IMR-90 (cell line): ENCODE measurements at regions not wholly inside any gene's neighbourhood (a gene's known extent, or its start where the extent isn't known, plus 50 kb on each side); places are given as distances from the start of the nearest gene placed in this dataset.

Source experiments
- ATAC-seq: fragments of 200-7000 bp; cut with Tn5 transposase; 2 replicates; pipeline ENCODE4 v1.9.1; 2020; ENCODE audit warnings: low read depth, mild to moderate bottlenecking, moderate library complexity
- BruUV-seq: library from RNA; stranded (reverse); fragments of 400-500 nt; replicated peaks from 2 replicates; lab custom pipeline; 2021; lab: Mats Ljungman, UMichigan
- CTCF ChIA-PET: fragments of 300-600 bp; formaldehyde crosslinking; extraction: SDS; loops from one replicate; lab custom pipeline; 2021; ENCODE audit warnings: antibody characterized with exemption; lab: Yijun Ruan, JAX
- POLR2A ChIA-PET: fragments of 300-600 bp; sonication (Branson Sonifier 250); formaldehyde crosslinking; loops from one replicate; lab custom pipeline; 2022; ENCODE audit warnings: antibody characterized with exemption; ENCODE audit not compliant: unreplicated experiment; lab: Charles Lee
- DNase-seq: peaks from one replicate; pipeline ENCODE4 v3.0.0; 2013
- H2AFZ ChIP-seq: replicated peaks from 2 replicates; pipeline ENCODE3; 2013; ENCODE audit warnings: low read length, mild to moderate bottlenecking; ENCODE audit not compliant: poor library complexity
- H2AK5ac ChIP-seq: 2 replicates; pipeline ENCODE4 v1.6.1; 2013; ENCODE audit warnings: low read depth, low read length, inconsistent platforms
- H2AK9ac ChIP-seq: replicated peaks from 2 replicates; pipeline ENCODE3; 2013; ENCODE audit warnings: mild to moderate bottlenecking, low read depth, low read length, moderate library complexity; ENCODE audit not compliant: poor library complexity
- H2BK120ac ChIP-seq: 2 replicates; pipeline ENCODE4 v1.6.1; 2013; ENCODE audit warnings: low read depth, low read length, inconsistent platforms
- H2BK15ac ChIP-seq: 3 replicates; pipeline ENCODE4 v1.6.1; 2013; ENCODE audit warnings: low read depth, low read length, inconsistent platforms
- H2BK20ac ChIP-seq: 2 replicates; pipeline ENCODE4 v1.6.1; 2013; ENCODE audit warnings: low read depth, mild to moderate bottlenecking, inconsistent platforms, low read length, moderate library complexity
- H2BK5ac ChIP-seq: 2 replicates; pipeline ENCODE4 v1.6.1; 2013; ENCODE audit warnings: mild to moderate bottlenecking, low read depth, low read length, inconsistent platforms; ENCODE audit not compliant: poor library complexity, severe bottlenecking
- H3K14ac ChIP-seq: replicated peaks from 2 replicates; pipeline ENCODE4 v1.6.1; 2013; ENCODE audit warnings: low read depth, low read length, inconsistent platforms
- H3K18ac ChIP-seq: 2 replicates; pipeline ENCODE4 v1.6.1; 2013; ENCODE audit warnings: low read depth, low read length, control low read depth
- H3K23ac ChIP-seq: 2 replicates; pipeline ENCODE4 v1.6.1; 2013; ENCODE audit warnings: low read depth, low read length, inconsistent platforms
- H3K27ac ChIP-seq: 2 replicates; pipeline ENCODE4 v1.5.1; 2013; ENCODE audit warnings: mild to moderate bottlenecking, control low read depth, low read length; ENCODE audit not compliant: insufficient read depth
- H3K27me3 ChIP-seq: 2 replicates; pipeline ENCODE4 v1.6.1; 2013; ENCODE audit warnings: low read length; ENCODE audit not compliant: control insufficient read depth, insufficient read depth
- H3K36me3 ChIP-seq: 2 replicates; pipeline ENCODE4 v1.6.1; 2013; ENCODE audit warnings: low read length, mixed read lengths; ENCODE audit not compliant: control insufficient read depth, insufficient read depth
- H3K4ac ChIP-seq: 2 replicates; pipeline ENCODE4 v1.6.1; 2013; ENCODE audit warnings: low read depth, low read length, inconsistent platforms
- H3K4me1 ChIP-seq: 2 replicates; pipeline ENCODE4 v1.6.1; 2013; ENCODE audit warnings: low read length, mixed read lengths; ENCODE audit not compliant: control insufficient read depth, insufficient read depth
- H3K4me2 ChIP-seq: 2 replicates; pipeline ENCODE4 v1.6.1; 2013; ENCODE audit warnings: low read depth, mild to moderate bottlenecking, control low read depth, low read length, moderate library complexity
- H3K4me3 ChIP-seq: 2 replicates; pipeline ENCODE4 v1.5.1; 2013; ENCODE audit warnings: low read depth, mild to moderate bottlenecking, control low read depth, low read length, moderate library complexity; ENCODE audit not compliant: insufficient read depth
- H3K56ac ChIP-seq: 2 replicates; pipeline ENCODE4 v1.6.1; 2013; ENCODE audit warnings: low read length, inconsistent platforms; ENCODE audit not compliant: insufficient read depth; ENCODE audit errors: extremely low read depth
- H3K79me1 ChIP-seq, 2 experiments: 2 replicates each; pipeline ENCODE4 v1.6.1; 2013; ENCODE audit warnings: low read length in 2 of 2, inconsistent platforms in 1 of 2, low read depth in 1 of 2
- H3K9ac ChIP-seq: 2 replicates; pipeline ENCODE4 v1.6.1; 2013; ENCODE audit warnings: low read depth, low read length, control low read depth
- H3K9me1 ChIP-seq: 2 replicates; pipeline ENCODE4 v1.6.1; 2013; ENCODE audit warnings: low read length, inconsistent platforms; ENCODE audit not compliant: insufficient read depth
- H3K9me3 ChIP-seq: 2 replicates; pipeline ENCODE4 v1.6.1; 2013; ENCODE audit warnings: low read length; ENCODE audit not compliant: control insufficient read depth, insufficient read depth
- H4K20me1 ChIP-seq: 2 replicates; pipeline ENCODE4 v1.6.1; 2013; ENCODE audit warnings: low read length, inconsistent platforms; ENCODE audit not compliant: insufficient read depth
- H4K5ac ChIP-seq: 2 replicates; pipeline ENCODE4 v1.6.1; 2013; ENCODE audit warnings: mild to moderate bottlenecking, low read depth, low read length, control low read depth
- H4K8ac ChIP-seq, 2 experiments: 2 replicates each; pipeline ENCODE4 v1.6.1; 2013; ENCODE audit warnings: low read depth in 2 of 2, low read length in 2 of 2, control low read depth in 1 of 2, inconsistent platforms in 1 of 2
- H4K91ac ChIP-seq: 2 replicates; pipeline ENCODE4 v1.6.1; 2013; ENCODE audit warnings: low read depth, low read length, inconsistent platforms; ENCODE audit not compliant: insufficient read depth
- BHLHE40 ChIP-seq: fragments of 150-350 bp; IDR thresholded peaks from 2 replicates; pipeline ENCODE4 v1.6.1; 2016; ENCODE audit warnings: mild to moderate bottlenecking, low read depth, low read length
- CEBPB ChIP-seq: IDR thresholded peaks from 2 replicates; pipeline ENCODE4 v1.6.1; 2012; ENCODE audit warnings: low read depth, low read length, improper control_type of control experiment
- CHD1 ChIP-seq: IDR thresholded peaks from 2 replicates; pipeline ENCODE4 v1.6.1; 2012; ENCODE audit warnings: low read depth, low read length, improper control_type of control experiment
- FOS ChIP-seq: fragments of 150-350 bp; IDR thresholded peaks from 2 replicates; pipeline ENCODE4 v1.6.1; 2016; ENCODE audit warnings: low read depth, low read length
- MAFK ChIP-seq: IDR thresholded peaks from 2 replicates; pipeline ENCODE4 v1.6.1; 2012; ENCODE audit warnings: low read depth, low read length, improper control_type of control experiment
- MAZ ChIP-seq: IDR thresholded peaks from 2 replicates; pipeline ENCODE4 v1.6.1; 2012; ENCODE audit warnings: low read depth, mild to moderate bottlenecking, low read length, improper control_type of control experiment, moderate library complexity, borderline replicate concordance
- MXI1 ChIP-seq: IDR thresholded peaks from 2 replicates; pipeline ENCODE4 v1.6.1; 2012; ENCODE audit warnings: low read depth, mild to moderate bottlenecking, low read length, moderate library complexity, borderline replicate concordance
- NFE2L2 ChIP-seq: fragments of 150-350 bp; IDR thresholded peaks from 2 replicates; pipeline ENCODE4 v1.6.1; 2016; ENCODE audit warnings: low read depth, mild to moderate bottlenecking, low read length
- POLR2A ChIP-seq: IDR thresholded peaks from 2 replicates; pipeline ENCODE4 v1.6.1; 2012; ENCODE audit warnings: mild to moderate bottlenecking, low read depth, low read length
- RCOR1 ChIP-seq: IDR thresholded peaks from 2 replicates; pipeline ENCODE4 v1.6.1; 2012; ENCODE audit warnings: mild to moderate bottlenecking, low read length, improper control_type of control experiment; ENCODE audit not compliant: insufficient replicate concordance
- RFX5 ChIP-seq: IDR thresholded peaks from 2 replicates; pipeline ENCODE4 v1.8.0; 2012; ENCODE audit warnings: low read depth, mild to moderate bottlenecking, low read length, moderate library complexity
- SMC3 ChIP-seq: fragments of 150-350 bp; IDR thresholded peaks from 2 replicates; pipeline ENCODE4 v1.6.1; 2016; ENCODE audit warnings: low read depth, mild to moderate bottlenecking, antibody characterized with exemption, low read length, moderate library complexity
- WGBS, 2 experiments: methylation state at CpG; one replicate each; pipeline versions ENCODE4 v1.1.5 to v1.1.7; 2013; ENCODE audit warnings: missing lambda C conversion rate in 2 of 2; ENCODE audit not compliant: insufficient read length in 1 of 2; ENCODE audit errors: extremely low coverage in 2 of 2; 5-methylcytosine and 5-hydroxymethylcytosine counted together
- dilution Hi-C: fragments of 300-500 bp; cut with HindIII; formaldehyde crosslinking; loops from one replicate; pipeline ENCODE4 v1.14.3; 2018; ENCODE audit warnings: low sequenced_read_pairs; ENCODE audit not compliant: unreplicated experiment
- in situ Hi-C: fragments of 300-500 bp; cut with MboI; formaldehyde crosslinking; loops from 3 replicates; pipeline ENCODE4 v1.14.3; 2019; ENCODE audit warnings: low sequenced_read_pairs, inconsistent platforms, mixed read lengths
- intact Hi-C: fragments of 100-400 bp; cut with micrococcal nuclease; formaldehyde crosslinking; loops from 2 replicates; pipeline ENCODE4 v1.10.0; 2022
- TF ChIP-seq, protein P1 (sequence below): conservative IDR thresholded peaks from 2 replicates; pipeline ENCODE4 v1.5.1; 2012; ENCODE audit warnings: mild to moderate bottlenecking, low read depth, low read length, improper control_type of control experiment
- TF ChIP-seq, protein P2 (sequence below): fragments of 150-350 bp; IDR thresholded peaks from 2 replicates; pipeline ENCODE4 v1.6.1; 2017; ENCODE audit warnings: mild to moderate bottlenecking, antibody characterized with exemption, low read length, low read depth
- TF ChIP-seq, protein P3 (sequence below): fragments of 150-350 bp; IDR thresholded peaks from 2 replicates; pipeline ENCODE4 v1.6.1; 2016; ENCODE audit warnings: low read depth, mild to moderate bottlenecking, low read length, moderate library complexity, borderline replicate concordance

DNA sequence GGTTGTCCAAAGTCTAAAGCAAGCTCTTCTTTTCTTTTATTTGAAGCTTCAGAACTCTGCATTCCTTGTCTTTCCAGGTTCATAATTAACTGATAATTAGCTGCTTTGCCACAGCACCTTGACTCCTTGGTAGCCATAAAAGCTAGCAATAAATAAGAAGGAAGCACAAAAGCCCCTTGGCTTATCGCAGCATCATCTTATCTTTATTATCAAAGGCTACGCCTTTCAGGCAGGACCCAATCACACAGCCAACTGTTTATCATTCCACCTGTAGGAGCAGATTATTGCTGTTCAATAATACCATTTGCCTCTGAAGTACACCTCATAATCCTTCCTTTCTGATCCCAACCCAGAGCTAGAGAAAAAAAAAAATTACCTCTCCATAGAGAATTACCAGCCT is 489.2 kb downstream of the SATB2 start:
- H2AK9ac ChIP-seq: no peak overlapping the region
- no TSS peak for BruUV-seq
- no peak overlapping the region for H4K8ac ChIP-seq
- no peaks in the 10 kb centered on the region for H3K4me1 ChIP-seq
- no peaks in the 10 kb centered on the region for H4K20me1 ChIP-seq
- H3K79me1 ChIP-seq: no peaks in the 10 kb centered on the region
- H3K23ac ChIP-seq: no peak overlapping the region
- no peak overlapping the region for H2BK20ac ChIP-seq
- no peak overlapping the region for H2BK15ac ChIP-seq
- H3K18ac ChIP-seq: no peak overlapping the region
- no peak overlapping the region for H2AFZ ChIP-seq
- TF ChIP-seq POLR2A (no peak), SMC3 (no peak), NFE2L2 (no peak), MAZ (no peak), RFX5 (no peak), MXI1 (no peak), CEBPB (no peak), RCOR1 (no peak), MAFK (no peak), BHLHE40 (no peak), FOS (no peak), CHD1 (no peak)
- TF ChIP-seq, protein P1, sequence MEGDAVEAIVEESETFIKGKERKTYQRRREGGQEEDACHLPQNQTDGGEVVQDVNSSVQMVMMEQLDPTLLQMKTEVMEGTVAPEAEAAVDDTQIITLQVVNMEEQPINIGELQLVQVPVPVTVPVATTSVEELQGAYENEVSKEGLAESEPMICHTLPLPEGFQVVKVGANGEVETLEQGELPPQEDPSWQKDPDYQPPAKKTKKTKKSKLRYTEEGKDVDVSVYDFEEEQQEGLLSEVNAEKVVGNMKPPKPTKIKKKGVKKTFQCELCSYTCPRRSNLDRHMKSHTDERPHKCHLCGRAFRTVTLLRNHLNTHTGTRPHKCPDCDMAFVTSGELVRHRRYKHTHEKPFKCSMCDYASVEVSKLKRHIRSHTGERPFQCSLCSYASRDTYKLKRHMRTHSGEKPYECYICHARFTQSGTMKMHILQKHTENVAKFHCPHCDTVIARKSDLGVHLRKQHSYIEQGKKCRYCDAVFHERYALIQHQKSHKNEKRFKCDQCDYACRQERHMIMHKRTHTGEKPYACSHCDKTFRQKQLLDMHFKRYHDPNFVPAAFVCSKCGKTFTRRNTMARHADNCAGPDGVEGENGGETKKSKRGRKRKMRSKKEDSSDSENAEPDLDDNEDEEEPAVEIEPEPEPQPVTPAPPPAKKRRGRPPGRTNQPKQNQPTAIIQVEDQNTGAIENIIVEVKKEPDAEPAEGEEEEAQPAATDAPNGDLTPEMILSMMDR: no peak
- TF ChIP-seq, protein P2, sequence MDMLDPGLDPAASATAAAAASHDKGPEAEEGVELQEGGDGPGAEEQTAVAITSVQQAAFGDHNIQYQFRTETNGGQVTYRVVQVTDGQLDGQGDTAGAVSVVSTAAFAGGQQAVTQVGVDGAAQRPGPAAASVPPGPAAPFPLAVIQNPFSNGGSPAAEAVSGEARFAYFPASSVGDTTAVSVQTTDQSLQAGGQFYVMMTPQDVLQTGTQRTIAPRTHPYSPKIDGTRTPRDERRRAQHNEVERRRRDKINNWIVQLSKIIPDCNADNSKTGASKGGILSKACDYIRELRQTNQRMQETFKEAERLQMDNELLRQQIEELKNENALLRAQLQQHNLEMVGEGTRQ: no peak
- TF ChIP-seq, protein P3, sequence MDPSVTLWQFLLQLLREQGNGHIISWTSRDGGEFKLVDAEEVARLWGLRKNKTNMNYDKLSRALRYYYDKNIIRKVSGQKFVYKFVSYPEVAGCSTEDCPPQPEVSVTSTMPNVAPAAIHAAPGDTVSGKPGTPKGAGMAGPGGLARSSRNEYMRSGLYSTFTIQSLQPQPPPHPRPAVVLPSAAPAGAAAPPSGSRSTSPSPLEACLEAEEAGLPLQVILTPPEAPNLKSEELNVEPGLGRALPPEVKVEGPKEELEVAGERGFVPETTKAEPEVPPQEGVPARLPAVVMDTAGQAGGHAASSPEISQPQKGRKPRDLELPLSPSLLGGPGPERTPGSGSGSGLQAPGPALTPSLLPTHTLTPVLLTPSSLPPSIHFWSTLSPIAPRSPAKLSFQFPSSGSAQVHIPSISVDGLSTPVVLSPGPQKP: no peak
- H4K91ac ChIP-seq: no peak overlapping the region
- H3K36me3 ChIP-seq: no peaks in the 10 kb centered on the region
- H3K27me3 ChIP-seq: no peaks in the 10 kb centered on the region
- H4K5ac ChIP-seq: no peak overlapping the region
- H3K9me1 ChIP-seq: no peaks in the 10 kb centered on the region
- no peaks in the 10 kb centered on the region; the same call in 1 of the 2 replicates for H3K9me3 ChIP-seq
- ChIA-PET POLR2A (no interaction called here), CTCF (no interaction called here)
- dilution Hi-C loops: no loop called here
- H3K27ac ChIP-seq: no peak overlapping the region
- no peak overlapping the region for H2BK120ac ChIP-seq
- no peak overlapping the region for H3K14ac ChIP-seq
- H3K4me3 ChIP-seq: no peak overlapping the region
- no peak for DNase-seq
- no peak for ATAC-seq
- in situ Hi-C loops: no loop called here
- no peak overlapping the region for H3K4ac ChIP-seq
- H3K4me2 ChIP-seq: no peak overlapping the region
- H2BK5ac ChIP-seq: no peak overlapping the region
- no peak overlapping the region for H3K56ac ChIP-seq
- H2AK5ac ChIP-seq: no peak overlapping the region
- WGBS, 2 experiments: no CpG with 5 or more reads among the region's 2 CpGs
- intact Hi-C loops: no loop called here
- H3K9ac ChIP-seq: no peak overlapping the region
